ENCODE measurements at regions not wholly inside any gene's neighbourhood (a gene's known extent, or its start where the extent isn't known, plus 50 kb on each side); places are given as distances from the start of the nearest gene placed in this dataset.

DNA sequence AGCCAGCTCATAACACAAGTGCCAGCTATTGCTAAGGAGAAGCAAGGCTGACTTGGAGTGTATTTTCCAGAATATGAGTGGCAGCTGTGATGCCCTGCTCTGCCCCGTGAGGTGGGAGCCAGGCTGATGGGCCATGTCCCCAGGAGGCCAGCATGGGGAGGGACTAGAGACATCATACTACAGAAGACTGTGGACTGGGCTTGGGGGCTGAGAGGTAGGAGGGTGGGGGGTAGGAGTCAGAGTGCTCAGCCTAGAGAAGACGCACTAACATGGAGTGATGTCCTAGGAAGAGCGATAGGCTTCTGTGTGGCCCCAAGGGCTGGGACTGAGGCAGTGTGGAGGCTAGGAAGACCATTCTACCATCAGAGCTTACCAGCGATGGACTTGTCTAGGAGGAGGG lies 143.7 kb downstream of the WSCD1 start:
- WGBS, result 89% methylated on average over 4 of the region's 4 CpGs
- intact Hi-C loops (cut with DNase I), result no loop called here
- Histone ChIP-seq H3K4me3 (no peak overlapping the region), H3K4me1 (no peaks in the 10 kb centered on the region), H3K36me3 (no peaks in the 10 kb centered on the region), H3K9me3 (no peaks in the 10 kb centered on the region), H3K27me3 (peaks cover 0 to 13% (median 0%) of the 10 kb centered on the region in 4 donors), H3K27ac (replicated peaks in 1 of 4) (no peak overlapping the region)
- DNase-seq (ENCODE audit: extremely low spot score), result no peak
- TF ChIP-seq POLR2A (IDR thresholded peaks at IDR 0.05; ENCODE audit: low read depth) (no peak), POLR2AphosphoS5 (IDR thresholded peaks at IDR 0.05) (no peak), EP300 (IDR thresholded peaks at IDR 0.05) (no peak), CTCF (IDR thresholded peaks at IDR 0.05) (no peak)

- H3K27ac ChIP-seq (replicated peaks in 1 of 4), result no peak overlapping the region
- TF ChIP-seq EP300 (IDR thresholded peaks at IDR 0.05), result no peak
- no peak for TF ChIP-seq POLR2A (IDR thresholded peaks at IDR 0.05; ENCODE audit: low read depth)
- TF ChIP-seq POLR2AphosphoS5 (IDR thresholded peaks at IDR 0.05), result no peak
- no peak for TF ChIP-seq CTCF (IDR thresholded peaks at IDR 0.05)
- no peak for DNase-seq (ENCODE audit: extremely low spot score)
- peaks cover 0 to 7% (median 0%) of the 10 kb centered on the region in 4 donors for H3K27me3 ChIP-seq
- WGBS, result 79% methylated on average over 5 of the region's 5 CpGs
- intact Hi-C loops (cut with DNase I), result no loop called here
- no peak overlapping the region for H3K4me3 ChIP-seq
- no peaks in the 10 kb centered on the region for H3K36me3 ChIP-seq
- no peaks in the 10 kb centered on the region for H3K9me3 ChIP-seq
- H3K4me1 ChIP-seq, result no peaks in the 10 kb centered on the region
Observed at GRCh38 chr17:6212766-6213165, 142.6 kb downstream of the WSCD1 start.

DNA sequence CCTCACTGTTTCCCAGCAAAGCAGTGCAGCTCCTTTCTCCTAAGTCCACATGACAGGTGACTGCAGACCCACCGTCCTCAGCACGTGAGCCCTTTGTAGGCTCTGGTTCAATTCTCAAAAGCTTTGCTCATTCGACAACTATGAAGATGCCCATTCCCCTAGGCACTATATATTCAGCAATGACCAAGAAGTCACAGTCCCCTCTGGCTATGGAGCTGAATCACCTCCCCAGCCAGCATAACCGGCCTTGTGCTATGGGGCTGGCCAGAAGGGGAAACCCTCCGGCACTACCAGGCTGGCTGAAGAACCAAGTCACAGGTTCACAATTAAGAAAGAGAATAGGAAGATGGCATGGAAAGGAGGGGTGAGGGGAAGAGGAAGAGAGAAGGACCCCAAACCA lies 139.7 kb downstream of the WSCD1 start:
- no peak for TF ChIP-seq CTCF (IDR thresholded peaks at IDR 0.05)
- TF ChIP-seq POLR2AphosphoS5 (IDR thresholded peaks at IDR 0.05), result no peak
- TF ChIP-seq POLR2A (IDR thresholded peaks at IDR 0.05; ENCODE audit: low read depth), result no peak
- no peak for TF ChIP-seq EP300 (IDR thresholded peaks at IDR 0.05)
- H3K9me3 ChIP-seq, result no peaks in the 10 kb centered on the region
- no peaks in the 10 kb centered on the region for H3K36me3 ChIP-seq
- no peaks in the 10 kb centered on the region for H3K4me1 ChIP-seq
- DNase-seq (ENCODE audit: extremely low spot score), result no peak
- WGBS, result 94% methylated on average over 5 of the region's 5 CpGs
- intact Hi-C loops (cut with DNase I), result no loop called here
- peaks cover 0 to 19% (median 0%) of the 10 kb centered on the region in 4 donors for H3K27me3 ChIP-seq
- H3K4me3 ChIP-seq, result no peak overlapping the region
- no peak overlapping the region for H3K27ac ChIP-seq (replicated peaks in 1 of 4)

DNA sequence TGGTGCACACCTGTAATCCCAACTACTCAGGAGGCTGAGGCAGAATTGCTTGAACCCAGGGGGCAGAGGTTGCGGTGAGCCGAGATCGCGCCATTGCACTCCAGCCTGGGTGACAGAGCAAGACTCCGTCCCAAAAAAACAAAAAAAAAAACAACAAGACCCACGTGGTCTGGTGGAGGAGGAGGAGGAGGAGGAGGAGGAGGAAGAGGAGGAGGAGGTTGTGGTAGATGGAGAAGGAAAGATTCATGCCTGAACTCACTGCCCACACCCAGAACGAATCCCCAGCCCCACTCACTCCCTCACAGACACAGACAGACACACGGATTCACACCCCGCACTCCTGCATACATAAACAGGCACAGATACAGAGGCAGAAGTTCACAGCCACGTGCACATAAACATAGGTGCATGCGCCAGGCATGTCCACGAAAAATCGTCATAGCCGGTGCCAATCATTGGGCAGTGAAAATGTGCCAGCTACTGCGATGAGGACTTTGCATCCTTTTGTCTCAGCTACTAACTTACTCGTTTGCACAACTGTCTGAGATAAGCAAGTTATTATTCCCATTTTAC lies 138.5 kb downstream of the WSCD1 start:
- no peaks in the 10 kb centered on the region for H3K36me3 ChIP-seq
- peaks cover 0 to 18% (median 0%) of the 10 kb centered on the region in 4 donors for H3K27me3 ChIP-seq
- intact Hi-C loops (cut with DNase I), result no loop called here
- H3K4me1 ChIP-seq, result no peaks in the 10 kb centered on the region
- no peak for DNase-seq (ENCODE audit: extremely low spot score)
- TF ChIP-seq POLR2AphosphoS5 (IDR thresholded peaks at IDR 0.05), result no peak
- no peak for TF ChIP-seq EP300 (IDR thresholded peaks at IDR 0.05)
- TF ChIP-seq CTCF (IDR thresholded peaks at IDR 0.05), result no peak
- no peak overlapping the region for H3K4me3 ChIP-seq
- H3K27ac ChIP-seq (replicated peaks in 1 of 4), result no peak overlapping the region
- 78% methylated on average over 11 of the region's 16 CpGs for WGBS
- no peaks in the 10 kb centered on the region for H3K9me3 ChIP-seq

DNA sequence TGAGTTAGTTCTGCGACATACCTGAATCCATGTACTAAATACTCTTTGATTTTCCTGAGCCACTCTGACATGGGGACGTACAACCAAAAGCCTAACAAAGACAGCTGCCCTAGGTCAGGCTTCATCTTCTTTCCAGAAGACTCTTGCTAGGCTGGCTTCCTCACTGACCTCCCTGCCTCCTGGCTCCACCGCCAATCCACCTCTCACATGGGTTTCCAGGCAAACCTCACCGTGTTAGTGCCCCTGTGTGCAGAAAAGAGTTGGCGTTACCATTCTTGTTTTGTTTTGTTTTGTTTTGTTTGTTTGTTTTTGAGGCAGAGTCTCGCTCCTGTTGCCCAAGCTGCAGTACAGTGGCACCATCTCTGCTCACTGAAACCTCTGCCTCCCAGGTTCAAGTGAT lies 135.3 kb downstream of the WSCD1 start:
- peaks cover 0 to 42% (median 0%) of the 10 kb centered on the region in 4 donors for H3K27me3 ChIP-seq
- H3K4me3 ChIP-seq, result no peak overlapping the region
- H3K4me1 ChIP-seq, result no peaks in the 10 kb centered on the region
- intact Hi-C loops (cut with DNase I), result no loop called here
- H3K27ac ChIP-seq (replicated peaks in 1 of 4), result no peak overlapping the region
- TF ChIP-seq CTCF (IDR thresholded peaks at IDR 0.05) (no peak), EP300 (IDR thresholded peaks at IDR 0.05) (no peak), POLR2AphosphoS5 (IDR thresholded peaks at IDR 0.05) (no peak), POLR2A (IDR thresholded peaks at IDR 0.05; ENCODE audit: low read depth) (no peak)
- H3K9me3 ChIP-seq, result peaks cover 0 to 5% (median 0%) of the 10 kb centered on the region in 4 donors
- 84% methylated on average over 6 of the region's 6 CpGs for WGBS
- no peak for DNase-seq (ENCODE audit: extremely low spot score)
- no peaks in the 10 kb centered on the region for H3K36me3 ChIP-seq

Data from esophagus muscularis mucosa (tissue), 4 donors.